ENCODE measurements at regions not wholly inside any gene's neighbourhood (a gene's known extent, or its start where the extent isn't known, plus 50 kb on each side); places are given as distances from the start of the nearest gene placed in this dataset.
"Not testable (repeated sequence)": the region's sequence is repeated elsewhere in the genome, so short reads cannot be mapped to it uniquely, and the experiment has no call there.

DNA sequence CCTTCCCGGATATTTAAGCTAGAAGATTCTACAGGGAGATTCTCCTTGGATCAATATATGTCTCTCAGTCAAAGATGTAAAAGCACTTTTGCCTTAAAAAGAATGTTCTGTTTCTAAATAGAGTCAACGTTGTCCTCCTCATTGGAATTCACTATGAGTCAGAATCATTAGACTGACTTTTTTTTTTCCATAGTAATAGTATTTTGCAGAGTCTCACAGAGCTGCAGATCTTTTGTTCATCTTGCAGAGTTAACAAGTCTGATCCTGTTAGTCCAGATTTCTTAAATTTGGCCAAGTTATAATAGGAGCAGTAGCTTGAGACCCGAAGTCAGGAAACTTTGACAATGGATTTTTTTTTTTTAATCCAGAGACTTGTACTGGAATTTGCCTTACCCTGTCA is 103.0 kb downstream of the NSUN5 start:
- not testable (repeated sequence) for H3K9me3 ChIP-seq (ENCODE audit: control insufficient read depth, low read length); H3K4me1 ChIP-seq (ENCODE audit: control insufficient read depth, insufficient read depth, low read length, poor library complexity, severe bottlenecking); H3K36me3 ChIP-seq (ENCODE audit: control insufficient read depth, insufficient read depth, low read length); H3K4me3 ChIP-seq (ENCODE audit: extremely low read depth, insufficient read depth, low read length, poor library complexity, severe bottlenecking); H3K27ac ChIP-seq (ENCODE audit: low read depth, low read length, severe bottlenecking)
- no CpG with 5 or more reads among the region's 3 CpGs for WGBS, 2 experiments (ENCODE audit: insufficient coverage in 2 of 2)

DNA sequence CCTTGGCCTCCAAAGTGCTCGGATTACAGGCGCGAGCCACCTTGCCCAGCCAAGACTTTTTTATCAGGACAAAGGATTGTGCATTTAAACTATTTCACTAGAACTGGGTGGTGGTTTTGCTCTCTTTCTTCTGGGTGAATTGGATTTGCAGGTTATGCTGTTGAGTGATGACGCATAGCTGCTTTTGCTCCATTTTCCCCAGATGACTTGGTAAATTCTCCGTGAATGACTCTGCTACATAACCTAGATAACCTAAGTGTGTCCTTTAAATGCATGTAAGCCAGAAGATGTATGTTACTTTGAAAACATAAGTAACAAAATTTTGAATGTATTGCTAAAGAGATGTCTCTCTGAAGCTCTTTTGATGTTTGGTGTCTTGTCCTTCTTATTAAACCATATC is 103.7 kb downstream of the NSUN5 start:
- not testable (repeated sequence) for H3K4me1 ChIP-seq (ENCODE audit: control insufficient read depth, insufficient read depth, low read length, poor library complexity, severe bottlenecking); H3K27ac ChIP-seq (ENCODE audit: low read depth, low read length, severe bottlenecking); H3K9me3 ChIP-seq (ENCODE audit: control insufficient read depth, low read length); H3K4me3 ChIP-seq (ENCODE audit: extremely low read depth, insufficient read depth, low read length, poor library complexity, severe bottlenecking); H3K36me3 ChIP-seq (ENCODE audit: control insufficient read depth, insufficient read depth, low read length)
- no CpG with 5 or more reads among the region's 5 CpGs for WGBS, 2 experiments (ENCODE audit: insufficient coverage in 2 of 2)

DNA sequence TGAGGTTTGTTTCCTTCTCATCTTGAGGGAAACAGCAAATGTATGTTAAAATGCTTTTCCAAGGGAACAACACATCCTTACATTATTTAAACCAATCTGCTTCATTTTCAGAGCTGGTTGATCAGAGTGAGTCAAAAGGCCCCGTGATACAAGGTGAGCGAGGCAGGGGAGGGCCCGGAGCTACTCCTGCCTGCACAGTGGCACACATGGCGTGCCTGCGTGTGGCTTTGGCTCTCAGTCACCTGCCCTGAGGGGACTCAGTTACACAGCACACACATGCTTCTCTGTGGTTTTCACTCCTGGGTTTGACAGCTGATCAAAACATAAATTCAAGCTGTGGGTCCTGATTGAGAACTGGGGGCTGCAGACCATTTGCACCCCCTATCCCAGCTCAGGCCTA is 105.3 kb downstream of the NSUN5 start:
- not testable (repeated sequence) for H3K9me3 ChIP-seq (ENCODE audit: control insufficient read depth, low read length); H3K4me3 ChIP-seq (ENCODE audit: extremely low read depth, insufficient read depth, low read length, poor library complexity, severe bottlenecking); H3K4me1 ChIP-seq (ENCODE audit: control insufficient read depth, insufficient read depth, low read length, poor library complexity, severe bottlenecking); H3K36me3 ChIP-seq (ENCODE audit: control insufficient read depth, insufficient read depth, low read length); H3K27ac ChIP-seq (ENCODE audit: low read depth, low read length, severe bottlenecking)
- WGBS, 2 experiments (ENCODE audit: insufficient coverage in 2 of 2), result no CpG with 5 or more reads among the region's 5 CpGs

- H3K4me3 ChIP-seq (ENCODE audit: extremely low read depth, insufficient read depth, low read length, poor library complexity, severe bottlenecking); H3K9me3 ChIP-seq (ENCODE audit: control insufficient read depth, low read length); H3K36me3 ChIP-seq (ENCODE audit: control insufficient read depth, insufficient read depth, low read length); H3K4me1 ChIP-seq (ENCODE audit: control insufficient read depth, insufficient read depth, low read length, poor library complexity, severe bottlenecking); H3K27ac ChIP-seq (ENCODE audit: low read depth, low read length, severe bottlenecking): not testable (repeated sequence)
- WGBS, 2 experiments (ENCODE audit: insufficient coverage in 2 of 2), result 100% methylated on average over 4 of the region's 9 CpGs; no CpG with 5 or more reads in 1 of the 2 experiments
These were observed 107.4 kb downstream of the NSUN5 start for GRCh38 chr7:73201264-73201663.

GRCh38 chr7:73200518-73201099 is 108.0 kb downstream of the NSUN5 start:
- no CpG with 5 or more reads among the region's 9 CpGs for WGBS, 2 experiments (ENCODE audit: insufficient coverage in 2 of 2)
- H3K36me3 ChIP-seq (ENCODE audit: control insufficient read depth, insufficient read depth, low read length); H3K27ac ChIP-seq (ENCODE audit: low read depth, low read length, severe bottlenecking); H3K4me3 ChIP-seq (ENCODE audit: extremely low read depth, insufficient read depth, low read length, poor library complexity, severe bottlenecking); H3K9me3 ChIP-seq (ENCODE audit: control insufficient read depth, low read length); H3K4me1 ChIP-seq (ENCODE audit: control insufficient read depth, insufficient read depth, low read length, poor library complexity, severe bottlenecking): not testable (repeated sequence)

DNA sequence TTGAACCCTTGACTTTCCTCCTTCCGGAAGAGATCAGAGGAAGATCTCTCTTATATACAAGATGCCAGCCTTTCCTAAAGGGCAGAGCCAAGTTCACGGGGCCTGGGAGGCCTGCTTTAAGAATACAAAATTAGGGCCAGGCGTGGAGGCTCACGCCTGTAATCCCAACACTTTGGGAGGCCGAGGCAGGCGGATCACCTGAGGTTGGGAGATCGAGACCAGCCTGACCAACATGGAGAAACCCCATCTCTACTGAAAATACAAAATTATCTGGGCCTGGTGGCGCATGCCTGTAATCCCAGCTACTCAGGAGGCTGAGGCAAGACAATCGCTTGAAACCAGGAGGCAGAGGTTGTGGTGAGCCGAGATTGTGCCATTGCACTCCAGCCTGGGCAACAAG is 108.2 kb upstream of the SPDYE9 start:
- WGBS, 2 experiments (ENCODE audit: insufficient coverage in 2 of 2), result 91 to 100% methylated on average over 2 to 4 of the region's 10 CpGs
- not testable (repeated sequence) for H3K4me1 ChIP-seq (ENCODE audit: control insufficient read depth, insufficient read depth, low read length, poor library complexity, severe bottlenecking); H3K9me3 ChIP-seq (ENCODE audit: control insufficient read depth, low read length); H3K36me3 ChIP-seq (ENCODE audit: control insufficient read depth, insufficient read depth, low read length); H3K4me3 ChIP-seq (ENCODE audit: extremely low read depth, insufficient read depth, low read length, poor library complexity, severe bottlenecking); H3K27ac ChIP-seq (ENCODE audit: low read depth, low read length, severe bottlenecking)

DNA sequence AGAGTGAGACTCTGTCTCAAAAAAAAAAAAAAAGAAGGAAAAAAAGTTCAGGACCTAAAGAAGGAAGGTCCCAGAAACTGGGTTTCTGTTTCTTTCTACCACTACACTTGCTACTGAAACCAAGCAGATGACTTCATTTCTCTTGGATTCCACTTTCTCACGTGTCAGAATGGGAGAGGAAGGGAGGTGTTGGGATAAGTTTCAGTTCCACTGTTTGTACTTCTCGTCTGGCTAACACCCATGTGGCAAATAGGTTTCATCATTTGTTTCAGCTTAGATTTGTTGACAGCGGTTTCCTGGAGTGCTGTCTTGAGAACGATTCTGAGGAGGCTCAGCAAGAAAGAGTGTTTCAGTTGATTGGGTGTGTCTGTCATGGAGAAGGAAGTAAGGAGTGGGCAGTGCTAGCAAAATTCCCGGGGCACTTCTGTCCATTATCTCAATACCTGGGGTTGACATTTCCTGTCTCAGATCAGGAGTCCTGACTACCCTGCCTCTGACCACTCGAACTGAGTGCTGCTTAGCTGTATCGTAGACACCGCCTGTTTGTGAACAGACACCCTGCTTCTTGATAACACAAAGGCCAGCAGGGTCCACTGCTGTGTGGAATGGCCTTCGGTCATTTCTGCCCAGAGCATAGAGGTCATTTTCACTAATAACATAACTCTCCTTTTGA is 104.8 kb upstream of the SPDYE9 start:
- H3K27ac ChIP-seq (ENCODE audit: low read depth, low read length, severe bottlenecking); H3K9me3 ChIP-seq (ENCODE audit: control insufficient read depth, low read length); H3K4me1 ChIP-seq (ENCODE audit: control insufficient read depth, insufficient read depth, low read length, poor library complexity, severe bottlenecking); H3K4me3 ChIP-seq (ENCODE audit: extremely low read depth, insufficient read depth, low read length, poor library complexity, severe bottlenecking); H3K36me3 ChIP-seq (ENCODE audit: control insufficient read depth, insufficient read depth, low read length): not testable (repeated sequence)
- WGBS, 2 experiments (ENCODE audit: insufficient coverage in 2 of 2), result no CpG with 5 or more reads among the region's 9 CpGs

DNA sequence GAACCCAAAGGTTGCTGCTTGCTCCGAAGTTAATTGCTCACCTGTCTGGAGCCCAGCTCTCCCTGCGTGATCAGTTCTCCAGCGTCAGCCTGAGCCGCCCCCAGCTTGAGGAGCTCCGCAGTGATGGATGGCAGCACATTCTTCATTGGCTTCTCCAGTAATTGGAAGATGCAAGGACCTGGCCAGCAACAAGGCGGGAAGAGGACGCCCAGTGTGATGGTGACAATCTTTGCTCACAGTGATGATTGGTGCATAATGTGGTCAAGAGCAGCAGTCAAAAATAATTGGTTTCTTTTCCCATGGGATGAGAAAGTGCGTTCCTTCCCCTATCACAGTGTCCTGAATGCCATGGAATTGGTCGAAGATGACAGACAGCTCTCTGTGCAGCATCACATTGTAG is 102.4 kb upstream of the SPDYE9 start:
- not testable (repeated sequence) for H3K4me1 ChIP-seq (ENCODE audit: control insufficient read depth, insufficient read depth, low read length, poor library complexity, severe bottlenecking); H3K9me3 ChIP-seq (ENCODE audit: control insufficient read depth, low read length); H3K36me3 ChIP-seq (ENCODE audit: control insufficient read depth, insufficient read depth, low read length); H3K4me3 ChIP-seq (ENCODE audit: extremely low read depth, insufficient read depth, low read length, poor library complexity, severe bottlenecking); H3K27ac ChIP-seq (ENCODE audit: low read depth, low read length, severe bottlenecking)
- no CpG with 5 or more reads among the region's 9 CpGs for WGBS, 2 experiments (ENCODE audit: insufficient coverage in 2 of 2)

DNA sequence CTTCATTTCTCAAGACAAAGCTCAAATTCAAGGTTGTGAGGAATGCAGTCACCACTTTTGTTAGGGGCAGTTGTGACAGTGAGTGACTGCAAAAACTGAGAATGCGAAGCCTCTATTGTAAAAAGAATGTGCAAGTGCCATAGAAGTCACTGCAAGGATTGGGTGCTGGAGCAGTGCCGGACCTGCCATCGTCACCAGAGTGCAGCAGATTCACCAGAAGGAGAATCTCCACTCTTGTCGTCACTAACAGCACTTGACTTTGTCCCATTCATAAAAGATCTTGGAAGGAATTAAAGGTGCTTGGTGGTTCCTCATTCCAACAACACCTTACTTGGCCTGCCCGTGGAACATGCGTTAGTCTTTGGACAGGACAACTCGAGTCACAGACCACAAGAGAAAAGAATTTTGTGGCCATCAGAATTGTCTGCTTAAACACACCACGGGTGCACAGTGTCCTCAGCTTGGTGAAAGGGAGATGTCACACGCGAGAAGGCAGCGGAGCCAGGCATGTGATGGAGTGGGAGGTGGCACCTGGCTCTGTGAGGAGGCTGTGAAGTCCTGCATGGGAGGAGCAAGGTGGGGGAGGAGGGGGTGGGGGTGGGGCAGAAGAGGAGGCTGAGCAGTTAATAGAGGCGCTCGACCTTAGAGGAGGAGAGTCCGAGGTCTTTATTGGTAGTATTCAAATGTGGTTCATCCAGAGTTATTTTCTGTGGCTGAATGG is 100.9 kb upstream of the SPDYE9 start:
- H3K27ac ChIP-seq (ENCODE audit: low read depth, low read length, severe bottlenecking); H3K9me3 ChIP-seq (ENCODE audit: control insufficient read depth, low read length); H3K4me3 ChIP-seq (ENCODE audit: extremely low read depth, insufficient read depth, low read length, poor library complexity, severe bottlenecking); H3K36me3 ChIP-seq (ENCODE audit: control insufficient read depth, insufficient read depth, low read length); H3K4me1 ChIP-seq (ENCODE audit: control insufficient read depth, insufficient read depth, low read length, poor library complexity, severe bottlenecking): not testable (repeated sequence)
- no CpG with 5 or more reads among the region's 14 CpGs for WGBS, 2 experiments (ENCODE audit: insufficient coverage in 2 of 2)

DNA sequence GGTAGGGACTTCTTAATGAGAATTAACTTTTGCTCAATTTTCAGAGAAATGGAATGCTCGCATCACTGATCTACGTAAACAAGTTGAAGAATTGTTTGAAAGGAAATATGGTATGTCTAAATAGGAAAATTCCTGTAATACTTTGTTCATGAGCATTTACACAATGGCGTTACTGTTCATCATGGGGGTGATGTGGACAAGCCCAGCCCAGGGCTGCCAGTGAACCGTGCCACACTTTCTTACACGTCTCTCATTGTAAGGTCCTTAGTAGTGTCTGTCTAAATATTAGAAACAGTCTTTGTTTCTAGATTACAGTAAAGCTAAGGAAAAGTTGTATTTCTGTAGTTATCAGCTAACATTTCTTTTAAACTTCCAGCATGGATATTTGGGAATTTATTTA is 91.0 kb upstream of the SPDYE9 start:
- not testable (repeated sequence) for H3K4me3 ChIP-seq (ENCODE audit: extremely low read depth, insufficient read depth, low read length, poor library complexity, severe bottlenecking); H3K36me3 ChIP-seq (ENCODE audit: control insufficient read depth, insufficient read depth, low read length); H3K9me3 ChIP-seq (ENCODE audit: control insufficient read depth, low read length); H3K4me1 ChIP-seq (ENCODE audit: control insufficient read depth, insufficient read depth, low read length, poor library complexity, severe bottlenecking); H3K27ac ChIP-seq (ENCODE audit: low read depth, low read length, severe bottlenecking)
- no CpG with 5 or more reads among the region's 5 CpGs for WGBS, 2 experiments (ENCODE audit: insufficient coverage in 2 of 2)

DNA sequence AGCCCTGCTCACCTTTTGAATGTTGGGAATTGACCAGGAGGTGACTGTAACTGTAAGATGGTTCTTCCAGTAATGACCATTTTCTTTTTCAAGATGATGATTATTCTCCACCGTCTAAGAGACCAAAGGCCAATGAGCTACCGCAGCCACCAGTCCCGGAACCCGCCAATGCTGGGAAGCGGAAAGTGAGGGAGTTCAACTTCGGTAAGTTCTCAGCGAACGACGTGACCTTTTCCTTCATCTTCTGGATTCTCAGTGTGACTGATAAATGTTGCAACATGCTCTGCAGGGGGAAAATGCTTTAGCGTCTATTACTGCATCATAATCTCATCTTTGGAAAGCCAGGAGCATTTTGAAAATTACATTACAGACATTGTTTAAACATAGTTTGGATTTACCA is 89.5 kb upstream of the SPDYE9 start:
- no CpG with 5 or more reads among the region's 10 CpGs for WGBS, 2 experiments (ENCODE audit: insufficient coverage in 2 of 2)
- H3K4me3 ChIP-seq (ENCODE audit: extremely low read depth, insufficient read depth, low read length, poor library complexity, severe bottlenecking); H3K36me3 ChIP-seq (ENCODE audit: control insufficient read depth, insufficient read depth, low read length); H3K4me1 ChIP-seq (ENCODE audit: control insufficient read depth, insufficient read depth, low read length, poor library complexity, severe bottlenecking); H3K27ac ChIP-seq (ENCODE audit: low read depth, low read length, severe bottlenecking); H3K9me3 ChIP-seq (ENCODE audit: control insufficient read depth, low read length): not testable (repeated sequence)
